Type B pancreatic cell (in vitro differentiated cells): ENCODE measurements at regions not wholly inside any gene's neighbourhood (a gene's known extent, or its start where the extent isn't known, plus 50 kb on each side); places are given as distances from the start of the nearest gene placed in this dataset.

ENCODE experiments used
- DNase-seq: peaks from one replicate; pipeline ENCODE4 v3.0.0; 2021; ENCODE audit warnings: mixed read lengths; ENCODE audit not compliant: unreplicated experiment; ENCODE audit errors: extremely low spot score
- H3K27ac Mint-ChIP-seq: 2 replicates; pipeline ENCODE4 v1.8.0; 2021; ENCODE audit warnings: mild to moderate bottlenecking, mixed read lengths
- H3K27me3 Mint-ChIP-seq: 2 replicates; pipeline ENCODE4 v1.8.0; 2021; ENCODE audit warnings: mixed read lengths
- H3K36me3 Mint-ChIP-seq: 2 replicates; pipeline ENCODE4 v1.8.0; 2021; ENCODE audit warnings: mixed read lengths
- H3K4me1 Mint-ChIP-seq: one replicate; pipeline ENCODE4 v1.8.0; 2021; ENCODE audit warnings: mixed read lengths; ENCODE audit not compliant: unreplicated experiment
- H3K4me3 Mint-ChIP-seq: 2 replicates; pipeline ENCODE4 v1.8.0; 2021; ENCODE audit warnings: mild to moderate bottlenecking, mixed read lengths
- H3K9me3 Mint-ChIP-seq: 2 replicates; pipeline ENCODE4 v1.8.0; 2021; ENCODE audit warnings: mixed read lengths
- CTCF ChIP-seq: fragments of 200-600 bp; sonication (generic); conservative IDR thresholded peaks from 2 replicates; pipeline ENCODE4 v1.5.0; 2021; ENCODE audit warnings: antibody characterized with exemption, mild to moderate bottlenecking

GRCh38 chr2:120486441-120486840 is 140.5 kb downstream of the INHBB start:
- TF ChIP-seq CTCF: no peak
- Mint-ChIP-seq H3K36me3 (no peaks in the 10 kb centered on the region), H3K4me1 (no peaks in the 10 kb centered on the region), H3K4me3 (no peak overlapping the region), H3K27me3 (peaks cover 5% of the 10 kb centered on the region), H3K9me3 (no peaks in the 10 kb centered on the region), H3K27ac (no peak overlapping the region)
- no peak for DNase-seq

GRCh38 chr2:120486946-120487345 is 141.0 kb downstream of the INHBB start:
- Mint-ChIP-seq H3K27ac (no peak overlapping the region), H3K4me3 (no peak overlapping the region), H3K36me3 (no peaks in the 10 kb centered on the region), H3K4me1 (no peaks in the 10 kb centered on the region), H3K27me3 (peaks cover 10% of the 10 kb centered on the region), H3K9me3 (no peaks in the 10 kb centered on the region)
- TF ChIP-seq CTCF: no peak
- no peak for DNase-seq

- no peak for TF ChIP-seq CTCF
- H3K4me3 Mint-ChIP-seq: no peak overlapping the region
- H3K4me1 Mint-ChIP-seq: no peaks in the 10 kb centered on the region
- no peaks in the 10 kb centered on the region for H3K36me3 Mint-ChIP-seq
- no peak for DNase-seq
- peaks cover 13% of the 10 kb centered on the region for H3K27me3 Mint-ChIP-seq
- H3K9me3 Mint-ChIP-seq: no peaks in the 10 kb centered on the region
- H3K27ac Mint-ChIP-seq: no peak overlapping the region
Measured at GRCh38 chr2:120488531-120488930, 142.6 kb downstream of the INHBB start.

GRCh38 chr2:120489023-120489422 is 143.1 kb downstream of the INHBB start:
- Mint-ChIP-seq H3K9me3 (no peaks in the 10 kb centered on the region), H3K36me3 (no peaks in the 10 kb centered on the region), H3K4me1 (no peaks in the 10 kb centered on the region), H3K27me3 (peaks cover 11% of the 10 kb centered on the region), H3K4me3 (no peak overlapping the region), H3K27ac (no peak overlapping the region)
- DNase-seq: no peak
- no peak for TF ChIP-seq CTCF

- Mint-ChIP-seq H3K27ac (no peak overlapping the region), H3K4me1 (no peaks in the 10 kb centered on the region), H3K36me3 (no peaks in the 10 kb centered on the region)
Measured at GRCh38 chr2:120490091-120490798, 144.3 kb downstream of the INHBB start.

More at GRCh38 chr2:120490091-120490798, 144.3 kb downstream of the INHBB start:
- DNase-seq: no peak
- no peak overlapping the region for H3K4me3 Mint-ChIP-seq
- H3K9me3 Mint-ChIP-seq: no peaks in the 10 kb centered on the region
- no peak for TF ChIP-seq CTCF
- H3K27me3 Mint-ChIP-seq: peaks cover 11% of the 10 kb centered on the region
